Spleen (tissue), 7 donors: ENCODE measurements at regions not wholly inside any gene's neighbourhood (a gene's known extent, or its start where the extent isn't known, plus 50 kb on each side); places are given as distances from the start of the nearest gene placed in this dataset.

Source experiments
- POLR2A ChIP-seq, 3 donors: fragments of 450-650 bp; IDR thresholded peaks; one replicate each; pipeline ENCODE4 v1.5.1; 2017; ENCODE audit warnings: antibody characterized with exemption in 3 of 3, mild to moderate bottlenecking in 1 of 3
- TF ChIP-seq, protein P1 (sequence below), 11 experiments: fragments of 200-600 bp in 7 of 11; fragments of 450-650 bp in 4 of 11; sonication (generic) in 4 of 11; IDR thresholded peaks in 8 of 11; conservative IDR thresholded peaks in 3 of 11; 1 replicate in 7 of 11; 2 replicates in 4 of 11; pipeline versions ENCODE4 v1.4.0 to v1.8.0; 2016 to 2021; ENCODE audit warnings: antibody characterized with exemption in 11 of 11, inconsistent platforms in 4 of 11, mild to moderate bottlenecking in 1 of 11
- donor health status: DM: no; HTN: no; CAD: no; lungs with moderate emphysema.
- donor health status: DM: no; HTN: no; CAD: no.
- donor health status: DM: no; HTN: no; CAD: no.

GRCh38 chr2:163351143-163351542, 384.7 kb downstream of the FIGN start:
- TF ChIP-seq, protein P1, sequence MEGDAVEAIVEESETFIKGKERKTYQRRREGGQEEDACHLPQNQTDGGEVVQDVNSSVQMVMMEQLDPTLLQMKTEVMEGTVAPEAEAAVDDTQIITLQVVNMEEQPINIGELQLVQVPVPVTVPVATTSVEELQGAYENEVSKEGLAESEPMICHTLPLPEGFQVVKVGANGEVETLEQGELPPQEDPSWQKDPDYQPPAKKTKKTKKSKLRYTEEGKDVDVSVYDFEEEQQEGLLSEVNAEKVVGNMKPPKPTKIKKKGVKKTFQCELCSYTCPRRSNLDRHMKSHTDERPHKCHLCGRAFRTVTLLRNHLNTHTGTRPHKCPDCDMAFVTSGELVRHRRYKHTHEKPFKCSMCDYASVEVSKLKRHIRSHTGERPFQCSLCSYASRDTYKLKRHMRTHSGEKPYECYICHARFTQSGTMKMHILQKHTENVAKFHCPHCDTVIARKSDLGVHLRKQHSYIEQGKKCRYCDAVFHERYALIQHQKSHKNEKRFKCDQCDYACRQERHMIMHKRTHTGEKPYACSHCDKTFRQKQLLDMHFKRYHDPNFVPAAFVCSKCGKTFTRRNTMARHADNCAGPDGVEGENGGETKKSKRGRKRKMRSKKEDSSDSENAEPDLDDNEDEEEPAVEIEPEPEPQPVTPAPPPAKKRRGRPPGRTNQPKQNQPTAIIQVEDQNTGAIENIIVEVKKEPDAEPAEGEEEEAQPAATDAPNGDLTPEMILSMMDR (IDR thresholded peaks at IDR 0.05 in 8 of 11, conservative IDR thresholded peaks at IDR 0.05 in 3 of 11), result no peak
- TF ChIP-seq POLR2A (IDR thresholded peaks at IDR 0.05), result no peak
